HEK293T (cell line): ENCODE measurements at regions not wholly inside any gene's neighbourhood (a gene's known extent, or its start where the extent isn't known, plus 50 kb on each side); places are given as distances from the start of the nearest gene placed in this dataset.

Source experiments
- CTCF ChIA-PET: fragments of 350-600 bp; formaldehyde crosslinking; extraction: SDS; loops from one replicate; lab custom pipeline; 2021; ENCODE audit warnings: antibody characterized with exemption, inconsistent platforms; lab: Yijun Ruan, JAX
- POLR2A ChIA-PET: fragments of 350-600 bp; formaldehyde crosslinking; extraction: SDS; loops from one replicate; lab custom pipeline; 2020; ENCODE audit warnings: antibody characterized with exemption, inconsistent platforms; lab: Yijun Ruan, JAX
- DNase-seq: peaks from one replicate; pipeline ENCODE4 v3.0.0; 2012; ENCODE audit warnings: mixed read lengths; ENCODE audit errors: extremely low spot score
- ARNT ChIP-seq: fragments of 450-650 bp; IDR thresholded peaks from 2 replicates; pipeline ENCODE4 v1.6.1; 2017; ENCODE audit warnings: mild to moderate bottlenecking
- BHLHE40 ChIP-seq: fragments of 450-650 bp; IDR thresholded peaks from 2 replicates; pipeline ENCODE4 v1.6.1; 2016; ENCODE audit warnings: mild to moderate bottlenecking, moderate library complexity, borderline replicate concordance
- CTBP1 ChIP-seq: fragments of 450-650 bp; IDR thresholded peaks from 2 replicates; pipeline ENCODE4 v1.6.1; 2016; ENCODE audit warnings: borderline replicate concordance
- ELF4 ChIP-seq: fragments of 450-650 bp; IDR thresholded peaks from 2 replicates; pipeline ENCODE4 v1.6.1; 2017; ENCODE audit warnings: antibody characterized with exemption
- FOXA1 ChIP-seq: fragments of 450-650 bp; IDR thresholded peaks from 2 replicates; pipeline ENCODE4 v1.6.1; 2016; ENCODE audit warnings: mild to moderate bottlenecking
- FOXK2 ChIP-seq: fragments of 450-650 bp; IDR thresholded peaks from 2 replicates; pipeline ENCODE4 v1.6.1; 2016; ENCODE audit warnings: mild to moderate bottlenecking
- FOXM1 ChIP-seq: fragments of 450-650 bp; IDR thresholded peaks from 2 replicates; pipeline ENCODE4 v1.6.1; 2017; ENCODE audit warnings: mild to moderate bottlenecking, borderline replicate concordance
- HDGF ChIP-seq: fragments of 450-650 bp; IDR thresholded peaks from 2 replicates; pipeline ENCODE4 v1.6.1; 2017; ENCODE audit warnings: antibody characterized with exemption, borderline replicate concordance
- L3MBTL2 ChIP-seq: fragments of 450-650 bp; conservative IDR thresholded peaks from 2 replicates; pipeline ENCODE4 v1.6.1; 2016; ENCODE audit warnings: mild to moderate bottlenecking
- LEF1 ChIP-seq: fragments of 450-650 bp; IDR thresholded peaks from 2 replicates; pipeline ENCODE4 v1.6.1; 2017; ENCODE audit warnings: mild to moderate bottlenecking, borderline replicate concordance
- NFRKB ChIP-seq: fragments of 450-650 bp; IDR thresholded peaks from 2 replicates; pipeline ENCODE4 v1.6.1; 2016; ENCODE audit warnings: mild to moderate bottlenecking, moderate library complexity
- PKNOX1 ChIP-seq: fragments of 450-650 bp; IDR thresholded peaks from 2 replicates; pipeline ENCODE4 v1.6.1; 2016
- SP1 ChIP-seq: fragments of 450-650 bp; IDR thresholded peaks from 2 replicates; pipeline ENCODE4 v1.6.1; 2017
- SUZ12 ChIP-seq: fragments of 450-650 bp; IDR thresholded peaks from 2 replicates; pipeline ENCODE4 v1.6.1; 2016; ENCODE audit warnings: mild to moderate bottlenecking
- TARDBP ChIP-seq: fragments of 450-650 bp; IDR thresholded peaks from 2 replicates; pipeline ENCODE4 v1.6.1; 2016
- ZNF384 ChIP-seq: fragments of 450-650 bp; IDR thresholded peaks from 2 replicates; pipeline ENCODE4 v1.6.1; 2016

GRCh38 chr4:126475730-126476129, 1157.0 kb upstream of the INTU start:
- ChIA-PET POLR2A (no interaction called here), CTCF (no interaction called here)
- TF ChIP-seq FOXM1 (no peak), BHLHE40 (no peak), HDGF (no peak), CTBP1 (no peak), NFRKB (no peak)
- DNase-seq, result no peak

- TF ChIP-seq FOXA1, result no peak
- no peak for TF ChIP-seq BHLHE40
- TF ChIP-seq SUZ12, result no peak
- no peak for TF ChIP-seq LEF1
- TF ChIP-seq SP1, result no peak
- no peak for TF ChIP-seq HDGF
- no peak for TF ChIP-seq NFRKB
- no peak for TF ChIP-seq L3MBTL2
- no peak for TF ChIP-seq ZNF384
- no peak for TF ChIP-seq FOXM1
- no peak for TF ChIP-seq ARNT
- TF ChIP-seq CTBP1, result no peak
- TF ChIP-seq FOXK2, result no peak
- TF ChIP-seq TARDBP, result no peak
- no peak for TF ChIP-seq PKNOX1
- no peak for TF ChIP-seq ELF4
- ChIA-PET POLR2A (no interaction called here), CTCF (no interaction called here)
- DNase-seq, result no peak
Measured at GRCh38 chr4:126479709-126480108, 1153.0 kb upstream of the INTU start.

- TF ChIP-seq L3MBTL2 (no peak), HDGF (no peak), LEF1 (no peak), BHLHE40 (no peak), NFRKB (no peak), SP1 (no peak)
- no peak for DNase-seq
- CTCF ChIA-PET, result no interaction called here
- POLR2A ChIA-PET, result no interaction called here
Measured at GRCh38 chr4:126482311-126482710, 1150.4 kb upstream of the INTU start.

GRCh38 chr4:126486377-126486776, 1146.4 kb upstream of the INTU start:
- TF ChIP-seq SP1 (no peak), LEF1 (no peak), FOXA1 (no peak), ELF4 (no peak), ARNT (no peak), PKNOX1 (no peak), L3MBTL2 (no peak), TARDBP (no peak), ZNF384 (no peak), BHLHE40 (no peak), CTBP1 (no peak), FOXM1 (no peak), SUZ12 (no peak), FOXK2 (no peak), NFRKB (no peak), HDGF (no peak)
- no peak for DNase-seq
- POLR2A ChIA-PET, result no interaction called here
- CTCF ChIA-PET, result interaction anchor here (0.6 kb wide), 1 partner anchor 14 kb away, joined by 3 read pairs; no protein-coding TSS in a partner anchor

GRCh38 chr4:126489826-126490463, 1142.8 kb upstream of the INTU start:
- DNase-seq, result no peak
- TF ChIP-seq ELF4 (no peak), SUZ12 (no peak), FOXK2 (no peak), CTBP1 (no peak), NFRKB (no peak), SP1 (no peak), ZNF384 (no peak), BHLHE40 (no peak)
- ChIA-PET POLR2A (no interaction called here), CTCF (no interaction called here)

GRCh38 chr4:126495163-126495752, 1137.5 kb upstream of the INTU start:
- ChIA-PET POLR2A (no interaction called here), CTCF (no interaction called here)
- TF ChIP-seq L3MBTL2, result no peak
- no peak for TF ChIP-seq ZNF384
- TF ChIP-seq ARNT, result no peak
- no peak for TF ChIP-seq FOXM1
- no peak for TF ChIP-seq BHLHE40
- no peak for TF ChIP-seq SUZ12
- no peak for TF ChIP-seq ELF4
- TF ChIP-seq SP1, result no peak
- no peak for TF ChIP-seq FOXK2
- no peak for TF ChIP-seq CTBP1
- TF ChIP-seq NFRKB, result no peak
- no peak for TF ChIP-seq FOXA1
- no peak for TF ChIP-seq TARDBP
- TF ChIP-seq PKNOX1, result no peak
- TF ChIP-seq HDGF, result no peak
- no peak for TF ChIP-seq LEF1
- no peak for DNase-seq

GRCh38 chr4:126512979-126513378, 1119.8 kb upstream of the INTU start:
- DNase-seq, result no peak
- ChIA-PET POLR2A (no interaction called here), CTCF (no interaction called here)
- TF ChIP-seq ELF4, result no peak
- no peak for TF ChIP-seq L3MBTL2
